MCF 10A (cell line): ENCODE measurements at regions not wholly inside any gene's neighbourhood (a gene's known extent, or its start where the extent isn't known, plus 50 kb on each side); places are given as distances from the start of the nearest gene placed in this dataset.
"Not testable (repeated sequence)": the region's sequence is repeated elsewhere in the genome, so short reads cannot be mapped to it uniquely, and the experiment has no call there.

Source experiments
- BruUV-seq: library from RNA; stranded (reverse); fragments of 400-500 nt; replicated peaks from 2 replicates; lab custom pipeline; 2021; lab: Mats Ljungman, UMichigan
- CTCF ChIA-PET: fragments of 300-600 bp; sonication (Branson Sonifier 250); formaldehyde crosslinking; extraction: SDS; loops from one replicate; lab custom pipeline; 2021; ENCODE audit warnings: antibody characterized with exemption, inconsistent platforms; lab: Yijun Ruan, JAX
- POLR2A ChIA-PET: fragments of 300-600, 350-650 bp; sonication (Branson Sonifier 250); formaldehyde crosslinking; extraction: SDS; loops from one replicate; lab custom pipeline; 2020; ENCODE audit warnings: antibody characterized with exemption, inconsistent platforms; lab: Yijun Ruan, JAX
- DNase-seq: peaks from one replicate; pipeline ENCODE4 v3.0.0-alpha.2; 2018; ENCODE audit not compliant: unreplicated experiment
- H3K27ac Mint-ChIP-seq: one replicate; pipeline ENCODE4 v1.8.0; 2022; ENCODE audit warnings: mild to moderate bottlenecking, low read depth, mixed read lengths; ENCODE audit not compliant: unreplicated experiment
- H3K27me3 Mint-ChIP-seq: one replicate; pipeline ENCODE4 v1.8.0; 2022; ENCODE audit warnings: mixed read lengths; ENCODE audit not compliant: insufficient read depth, unreplicated experiment
- H3K36me3 Mint-ChIP-seq: one replicate; pipeline ENCODE4 v1.8.0; 2022; ENCODE audit warnings: mild to moderate bottlenecking, moderate library complexity, mixed read lengths; ENCODE audit not compliant: insufficient read depth, unreplicated experiment
- H3K4me1 Mint-ChIP-seq: one replicate; pipeline ENCODE4 v1.8.0; 2022; ENCODE audit warnings: mixed read lengths; ENCODE audit not compliant: insufficient read depth, unreplicated experiment
- H3K4me3 Mint-ChIP-seq: one replicate; pipeline ENCODE4 v1.8.0; 2022; ENCODE audit warnings: mild to moderate bottlenecking, moderate library complexity, mixed read lengths; ENCODE audit not compliant: unreplicated experiment
- H3K9me3 Mint-ChIP-seq: one replicate; pipeline ENCODE4 v1.8.0; 2022; ENCODE audit warnings: mixed read lengths; ENCODE audit not compliant: unreplicated experiment
- intact Hi-C: fragments of 100-400 bp; cut with micrococcal nuclease; formaldehyde crosslinking; loops from 2 replicates; pipeline ENCODE4 v1.14.1; 2022
- TF ChIP-seq, protein P1 (sequence below): fragments of 200-600 bp; IDR thresholded peaks from one replicate; pipeline ENCODE4 v1.8.0; 2022; ENCODE audit warnings: antibody characterized with exemption, mild to moderate bottlenecking; ENCODE audit not compliant: unreplicated experiment

DNA sequence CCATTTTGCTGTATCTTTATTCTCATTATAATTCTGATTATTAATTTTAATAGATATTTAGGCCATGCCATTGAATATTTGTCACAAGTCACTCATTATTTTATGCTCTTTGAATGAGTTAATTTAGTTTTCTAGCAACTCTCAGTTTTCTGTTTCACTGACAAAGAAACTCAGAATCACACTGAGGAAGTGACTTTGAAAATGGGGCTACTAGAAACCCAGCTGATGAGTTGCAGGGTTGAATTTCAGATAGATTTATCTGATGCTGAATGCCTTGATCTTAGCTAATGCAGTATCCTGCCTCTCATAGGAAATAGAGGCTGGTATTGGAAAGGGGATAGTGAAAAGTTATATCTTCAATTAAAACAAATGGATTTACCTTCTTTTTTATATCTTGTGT is 67.4 kb upstream of the PLA2G4A start:
- H3K4me3 Mint-ChIP-seq: no peak overlapping the region
- no peaks in the 10 kb centered on the region for H3K36me3 Mint-ChIP-seq
- H3K9me3 Mint-ChIP-seq: no peaks in the 10 kb centered on the region
- no peaks in the 10 kb centered on the region for H3K27me3 Mint-ChIP-seq
- H3K27ac Mint-ChIP-seq: no peak overlapping the region
- intact Hi-C loops: no loop called here
- BruUV-seq: no TSS peak
- TF ChIP-seq, protein P1, sequence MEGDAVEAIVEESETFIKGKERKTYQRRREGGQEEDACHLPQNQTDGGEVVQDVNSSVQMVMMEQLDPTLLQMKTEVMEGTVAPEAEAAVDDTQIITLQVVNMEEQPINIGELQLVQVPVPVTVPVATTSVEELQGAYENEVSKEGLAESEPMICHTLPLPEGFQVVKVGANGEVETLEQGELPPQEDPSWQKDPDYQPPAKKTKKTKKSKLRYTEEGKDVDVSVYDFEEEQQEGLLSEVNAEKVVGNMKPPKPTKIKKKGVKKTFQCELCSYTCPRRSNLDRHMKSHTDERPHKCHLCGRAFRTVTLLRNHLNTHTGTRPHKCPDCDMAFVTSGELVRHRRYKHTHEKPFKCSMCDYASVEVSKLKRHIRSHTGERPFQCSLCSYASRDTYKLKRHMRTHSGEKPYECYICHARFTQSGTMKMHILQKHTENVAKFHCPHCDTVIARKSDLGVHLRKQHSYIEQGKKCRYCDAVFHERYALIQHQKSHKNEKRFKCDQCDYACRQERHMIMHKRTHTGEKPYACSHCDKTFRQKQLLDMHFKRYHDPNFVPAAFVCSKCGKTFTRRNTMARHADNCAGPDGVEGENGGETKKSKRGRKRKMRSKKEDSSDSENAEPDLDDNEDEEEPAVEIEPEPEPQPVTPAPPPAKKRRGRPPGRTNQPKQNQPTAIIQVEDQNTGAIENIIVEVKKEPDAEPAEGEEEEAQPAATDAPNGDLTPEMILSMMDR: no peak
- H3K4me1 Mint-ChIP-seq: no peaks in the 10 kb centered on the region
- DNase-seq: no peak
- POLR2A ChIA-PET: interaction anchor here (0.6 to 1.0 kb wide), 2 partner anchors 11 to 24 kb away, joined by 3 read pairs; no protein-coding TSS in a partner anchor
- CTCF ChIA-PET: interaction anchor here (0.6 to 1.2 kb wide), 4 partner anchors 11 to 156 kb away, joined by 3 read pairs; no protein-coding TSS in a partner anchor

DNA sequence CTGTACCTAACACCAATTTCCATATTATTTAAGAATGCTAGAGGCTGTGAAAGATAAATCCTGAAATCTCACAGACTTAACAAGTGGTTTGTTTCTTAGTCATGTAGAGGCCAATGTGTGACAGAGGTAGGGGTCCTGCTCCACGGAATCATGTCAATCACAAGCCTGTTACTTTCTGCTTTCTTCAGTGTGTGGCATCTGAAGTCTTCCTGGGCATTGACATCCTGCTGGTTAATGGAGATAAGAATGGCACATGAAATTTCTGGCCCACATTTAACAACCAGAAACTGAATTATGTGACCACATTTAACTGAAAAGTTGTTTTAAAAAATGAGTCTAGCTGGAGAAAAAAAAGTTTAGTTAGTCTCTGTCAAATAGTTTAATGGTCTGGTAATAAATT is 68.3 kb upstream of the PLA2G4A start:
- TF ChIP-seq, protein P1: no peak
- ChIA-PET CTCF (interaction anchor here (0.6 to 1.5 kb wide), 7 partner anchors 12 to 155 kb away, joined by 3 to 6 read pairs (median 3); no protein-coding TSS in a partner anchor), POLR2A (interaction anchor here (1.0 kb wide), 1 partner anchor 25 kb away, joined by 3 read pairs; no protein-coding TSS in a partner anchor)
- Mint-ChIP-seq H3K4me1 (no peaks in the 10 kb centered on the region), H3K4me3 (no peak overlapping the region), H3K27ac (no peak overlapping the region), H3K9me3 (no peaks in the 10 kb centered on the region), H3K27me3 (no peaks in the 10 kb centered on the region), H3K36me3 (no peaks in the 10 kb centered on the region)
- intact Hi-C loops: no loop called here
- BruUV-seq: no TSS peak
- DNase-seq: no peak

DNA sequence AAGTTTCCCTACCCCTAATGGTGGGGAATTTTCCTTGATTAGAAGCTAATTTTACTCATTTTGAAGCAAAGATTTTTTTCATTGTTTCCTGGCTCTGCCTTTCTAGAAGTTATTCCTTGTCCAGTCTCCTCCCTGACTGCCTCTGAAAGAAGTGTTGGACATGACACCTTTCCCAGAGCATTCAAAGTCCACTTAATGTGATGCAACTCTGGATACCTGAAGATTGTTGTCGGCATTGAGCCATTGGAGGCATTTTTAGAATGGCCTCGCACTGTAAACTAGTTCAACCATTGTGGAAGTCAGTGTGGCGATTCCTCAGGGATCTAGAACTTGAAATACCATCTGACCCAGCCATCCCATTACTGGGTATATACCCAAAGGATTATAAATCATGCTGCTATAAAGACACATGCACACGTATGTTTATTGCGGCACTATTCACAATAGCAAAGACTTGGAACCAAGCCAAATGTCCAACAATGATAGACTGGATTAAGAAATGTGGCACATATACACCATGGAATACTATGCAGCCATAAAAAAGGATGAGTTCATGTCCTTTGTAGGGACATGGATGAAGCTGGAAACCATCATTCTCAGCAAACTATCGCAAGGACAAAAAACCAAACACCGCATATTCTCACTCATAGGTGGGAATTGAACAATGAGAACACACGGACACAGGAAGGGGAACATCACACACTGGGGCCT is 69.7 kb upstream of the PLA2G4A start:
- H3K9me3 Mint-ChIP-seq, POLR2A ChIA-PET, intact Hi-C loops: not testable (repeated sequence)

DNA sequence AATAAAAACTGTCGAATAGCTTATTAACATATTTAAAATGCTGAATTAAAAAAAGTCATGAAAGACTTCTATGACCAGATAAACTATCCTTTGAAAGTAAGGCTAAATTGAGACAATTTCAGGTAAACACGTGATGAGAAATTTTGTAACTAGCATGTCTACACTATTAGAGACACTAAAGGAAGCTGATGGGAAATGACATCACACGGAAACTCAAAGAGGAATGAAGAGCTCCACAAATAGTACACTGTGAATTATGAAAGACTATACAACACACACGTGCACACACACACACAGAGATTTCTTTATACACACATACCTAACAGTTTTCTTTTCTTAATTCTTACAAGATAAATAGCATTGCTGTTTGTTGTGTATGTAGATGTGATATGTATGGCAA is 70.9 kb upstream of the PLA2G4A start:
- no TSS peak for BruUV-seq

More for the DNA sequence above, 69.7 kb upstream of the PLA2G4A start:
- not testable (repeated sequence) for H3K4me1 Mint-ChIP-seq, DNase-seq, H3K4me3 Mint-ChIP-seq, H3K36me3 Mint-ChIP-seq, H3K27ac Mint-ChIP-seq, H3K27me3 Mint-ChIP-seq, BruUV-seq
- CTCF ChIA-PET: interaction anchor here (1.5 kb wide), 1 partner anchor 36 kb away, joined by 6 read pairs; no protein-coding TSS in a partner anchor

More for the DNA sequence above, 70.9 kb upstream of the PLA2G4A start:
- Mint-ChIP-seq H3K27ac (no peak overlapping the region), H3K9me3 (no peaks in the 10 kb centered on the region), H3K4me1 (no peaks in the 10 kb centered on the region), H3K27me3 (no peaks in the 10 kb centered on the region), H3K4me3 (no peak overlapping the region), H3K36me3 (no peaks in the 10 kb centered on the region)
- intact Hi-C loops: no loop called here
- CTCF ChIA-PET: interaction anchor here (0.5 kb wide), 1 partner anchor 243 kb away, joined by 3 read pairs; no protein-coding TSS in a partner anchor
- no peak for DNase-seq
- POLR2A ChIA-PET: no interaction called here
- TF ChIP-seq, protein P1: no peak
